Loucy (cell line): ENCODE measurements at regions not wholly inside any gene's neighbourhood (a gene's known extent, or its start where the extent isn't known, plus 50 kb on each side); places are given as distances from the start of the nearest gene placed in this dataset.

Experiments
- H2AFZ ChIP-seq: fragments of 200-600 bp; sonication (generic); 2 replicates; pipeline ENCODE4 v1.6.0; 2016; ENCODE audit warnings: antibody characterized with exemption, mild to moderate bottlenecking, low read length, moderate library complexity
- H3F3A ChIP-seq: fragments of 200-600 bp; 2 replicates; pipeline ENCODE4 v1.6.0; 2016; ENCODE audit warnings: antibody characterized with exemption, low read depth, mild to moderate bottlenecking
- H3K27me3 ChIP-seq: fragments of 200-600 bp; sonication (generic); 2 replicates; pipeline ENCODE4 v1.6.1; 2014; ENCODE audit warnings: low read length, mild to moderate bottlenecking; ENCODE audit not compliant: insufficient read depth, poor library complexity, severe bottlenecking
- H3K36me3 ChIP-seq: fragments of 200-600 bp; sonication (generic); 2 replicates; pipeline ENCODE4 v1.6.1; 2016; ENCODE audit warnings: low read length; ENCODE audit not compliant: insufficient read depth
- H3K4me1 ChIP-seq: fragments of 200-600 bp; sonication (generic); 2 replicates; pipeline ENCODE4 v1.5.1; 2014; ENCODE audit warnings: low read length, mild to moderate bottlenecking; ENCODE audit not compliant: insufficient read depth, poor library complexity, severe bottlenecking
- H3K4me2 ChIP-seq: fragments of 200-600 bp; sonication (generic); 2 replicates; pipeline ENCODE4 v1.6.0; 2014; ENCODE audit warnings: antibody characterized with exemption, low read length, low read depth, mild to moderate bottlenecking; ENCODE audit not compliant: poor library complexity, severe bottlenecking
- H3K4me3 ChIP-seq: fragments of 200-600 bp; sonication (generic); 2 replicates; pipeline ENCODE4 v1.5.1; 2014; ENCODE audit warnings: low read length, mild to moderate bottlenecking, mixed read lengths; ENCODE audit not compliant: poor library complexity, severe bottlenecking
- H3K79me2 ChIP-seq: fragments of 200-600 bp; sonication (generic); 2 replicates; pipeline ENCODE4 v1.6.1; 2014; ENCODE audit warnings: low read length; ENCODE audit not compliant: insufficient read depth
- H3K9ac ChIP-seq: fragments of 200-600 bp; sonication (generic); 2 replicates; pipeline ENCODE4 v1.6.0; 2014; ENCODE audit warnings: mild to moderate bottlenecking, low read depth, low read length, moderate library complexity; ENCODE audit not compliant: poor library complexity, severe bottlenecking
- H3K9me2 ChIP-seq: fragments of 200-600 bp; sonication (generic); replicated peaks from 2 replicates; pipeline ENCODE4 v1.6.1; 2016; ENCODE audit warnings: low read depth, low read length, mixed read lengths
- H3K9me3 ChIP-seq: fragments of 200-600 bp; sonication (generic); 2 replicates; pipeline ENCODE4 v1.6.1; 2014; ENCODE audit warnings: mild to moderate bottlenecking, antibody characterized with exemption, low read length, low read depth; ENCODE audit not compliant: insufficient read depth
- H4K20me1 ChIP-seq: fragments of 200-600 bp; sonication (generic); 2 replicates; pipeline ENCODE4 v1.6.0; 2014; ENCODE audit warnings: antibody characterized with exemption, low read length, mild to moderate bottlenecking; ENCODE audit not compliant: insufficient read depth, poor library complexity, severe bottlenecking
- EZH2phosphoT487 ChIP-seq: fragments of 200-600 bp; IDR thresholded peaks from 2 replicates; pipeline ENCODE4 v1.6.1; 2018; ENCODE audit warnings: antibody characterized with exemption, mild to moderate bottlenecking, moderate library complexity, borderline replicate concordance
- TF ChIP-seq, protein P1 (sequence below): fragments of 200-600 bp; sonication (generic); conservative IDR thresholded peaks from 2 replicates; pipeline ENCODE4 v1.5.1; 2014; ENCODE audit warnings: mild to moderate bottlenecking, antibody characterized with exemption, low read length

GRCh38 chr2:120516679-120517314, 170.9 kb downstream of the INHBB start:
- H3K9me2 ChIP-seq: no peaks in the 10 kb centered on the region
- H3K36me3 ChIP-seq: no peaks in the 10 kb centered on the region
- H2AFZ ChIP-seq: no peak overlapping the region
- no peak overlapping the region for H3K4me3 ChIP-seq
- no peaks in the 10 kb centered on the region for H3K4me1 ChIP-seq
- no peaks in the 10 kb centered on the region for H3F3A ChIP-seq
- H3K9me3 ChIP-seq: no peaks in the 10 kb centered on the region
- no peak overlapping the region for H3K4me2 ChIP-seq
- no peak overlapping the region for H3K9ac ChIP-seq
- H3K79me2 ChIP-seq: no peaks in the 10 kb centered on the region
- H4K20me1 ChIP-seq: no peaks in the 10 kb centered on the region
- TF ChIP-seq EZH2phosphoT487: no peak
- TF ChIP-seq, protein P1, sequence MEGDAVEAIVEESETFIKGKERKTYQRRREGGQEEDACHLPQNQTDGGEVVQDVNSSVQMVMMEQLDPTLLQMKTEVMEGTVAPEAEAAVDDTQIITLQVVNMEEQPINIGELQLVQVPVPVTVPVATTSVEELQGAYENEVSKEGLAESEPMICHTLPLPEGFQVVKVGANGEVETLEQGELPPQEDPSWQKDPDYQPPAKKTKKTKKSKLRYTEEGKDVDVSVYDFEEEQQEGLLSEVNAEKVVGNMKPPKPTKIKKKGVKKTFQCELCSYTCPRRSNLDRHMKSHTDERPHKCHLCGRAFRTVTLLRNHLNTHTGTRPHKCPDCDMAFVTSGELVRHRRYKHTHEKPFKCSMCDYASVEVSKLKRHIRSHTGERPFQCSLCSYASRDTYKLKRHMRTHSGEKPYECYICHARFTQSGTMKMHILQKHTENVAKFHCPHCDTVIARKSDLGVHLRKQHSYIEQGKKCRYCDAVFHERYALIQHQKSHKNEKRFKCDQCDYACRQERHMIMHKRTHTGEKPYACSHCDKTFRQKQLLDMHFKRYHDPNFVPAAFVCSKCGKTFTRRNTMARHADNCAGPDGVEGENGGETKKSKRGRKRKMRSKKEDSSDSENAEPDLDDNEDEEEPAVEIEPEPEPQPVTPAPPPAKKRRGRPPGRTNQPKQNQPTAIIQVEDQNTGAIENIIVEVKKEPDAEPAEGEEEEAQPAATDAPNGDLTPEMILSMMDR: no peak
- H3K27me3 ChIP-seq: no peaks in the 10 kb centered on the region

- Histone ChIP-seq H3K27me3 (no peaks in the 10 kb centered on the region), H2AFZ (no peak overlapping the region), H3F3A (no peaks in the 10 kb centered on the region), H3K4me2 (no peak overlapping the region), H3K4me3 (no peak overlapping the region), H3K9ac (no peak overlapping the region), H3K36me3 (no peaks in the 10 kb centered on the region), H3K9me2 (no peaks in the 10 kb centered on the region), H3K9me3 (no peaks in the 10 kb centered on the region), H3K79me2 (no peaks in the 10 kb centered on the region), H4K20me1 (no peaks in the 10 kb centered on the region), H3K4me1 (no peaks in the 10 kb centered on the region)
- TF ChIP-seq EZH2phosphoT487: no peak
- TF ChIP-seq, protein P1: no peak
Observed at GRCh38 chr2:120517751-120518469, 172.0 kb downstream of the INHBB start.

- Histone ChIP-seq H3K27me3 (no peaks in the 10 kb centered on the region), H3K4me1 (no peaks in the 10 kb centered on the region), H3K9ac (no peak overlapping the region), H2AFZ (no peak overlapping the region), H3K4me3 (no peak overlapping the region), H3K36me3 (no peaks in the 10 kb centered on the region), H3F3A (no peaks in the 10 kb centered on the region), H3K9me3 (no peaks in the 10 kb centered on the region), H3K4me2 (no peak overlapping the region), H3K9me2 (no peaks in the 10 kb centered on the region), H4K20me1 (no peaks in the 10 kb centered on the region), H3K79me2 (no peaks in the 10 kb centered on the region)
- no peak for TF ChIP-seq EZH2phosphoT487
- TF ChIP-seq, protein P1: no peak
Observed at GRCh38 chr2:120518819-120519218, 172.9 kb downstream of the INHBB start.
